Right lung (tissue), 2 donors: ENCODE measurements at regions not wholly inside any gene's neighbourhood (a gene's known extent, or its start where the extent isn't known, plus 50 kb on each side); places are given as distances from the start of the nearest gene placed in this dataset.

Experiments
- DNase-seq, 2 donors: peaks; one replicate each; pipeline ENCODE4 v3.0.0-alpha.2; 2013

GRCh38 chr5:74154526-74154925, 486.0 kb downstream of the ENC1 start:
- DNase-seq = no peak

DNA sequence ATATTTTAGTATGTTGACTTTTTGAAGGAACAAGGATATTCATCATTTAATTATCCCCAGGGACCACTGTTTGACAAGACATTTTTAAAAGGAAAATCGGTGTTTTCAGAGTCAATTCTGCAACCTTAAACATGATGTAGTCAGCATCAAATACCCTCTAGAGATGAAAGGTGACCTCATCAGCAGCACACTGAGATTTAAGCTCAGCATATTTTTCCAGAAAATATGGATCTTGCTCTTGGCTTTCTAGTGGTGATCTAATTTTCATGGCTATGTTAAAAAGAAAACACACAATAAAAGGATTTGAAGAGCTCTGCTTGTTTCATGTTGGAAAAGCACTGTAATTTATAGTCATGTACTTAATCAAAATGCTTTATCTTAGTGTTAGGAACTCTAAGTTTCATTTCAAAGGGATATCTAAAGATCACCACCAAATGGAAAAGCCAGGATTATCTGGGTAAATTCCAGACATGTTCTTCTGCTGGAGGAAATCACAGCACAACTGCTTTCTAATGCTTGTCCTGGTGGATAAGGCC, 487.2 kb downstream of the ENC1 start:
- no peak for DNase-seq

DNA sequence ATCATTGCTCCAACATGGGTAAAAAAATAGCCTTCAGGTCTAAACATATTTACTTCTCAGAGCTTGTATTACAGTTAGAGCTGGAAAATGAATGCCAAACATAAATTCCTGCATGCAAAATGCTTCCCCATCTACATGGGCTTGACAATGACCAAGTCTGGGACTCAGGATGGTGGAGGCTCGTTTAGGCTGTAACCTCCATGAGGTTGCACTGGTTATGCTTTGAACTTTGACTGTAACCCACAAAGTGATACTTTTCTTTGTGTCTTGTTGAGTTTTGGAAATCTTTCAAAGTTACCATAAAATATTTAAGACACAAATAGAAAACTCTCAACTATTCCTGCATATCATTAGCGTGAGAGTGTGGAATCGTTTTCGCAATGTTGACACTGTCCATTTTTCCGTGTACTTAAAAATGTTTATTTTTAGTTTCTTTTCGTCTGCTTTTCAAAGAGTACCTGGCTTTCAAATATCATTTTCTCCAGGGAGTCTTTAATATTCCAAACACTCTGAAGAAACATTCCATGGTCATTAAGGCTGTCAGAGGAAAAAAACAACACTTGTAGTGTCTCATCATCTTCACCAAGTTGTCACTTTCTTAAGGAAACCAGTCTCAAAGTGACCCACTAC, 487.8 kb downstream of the ENC1 start:
- DNase-seq = no peak

DNA sequence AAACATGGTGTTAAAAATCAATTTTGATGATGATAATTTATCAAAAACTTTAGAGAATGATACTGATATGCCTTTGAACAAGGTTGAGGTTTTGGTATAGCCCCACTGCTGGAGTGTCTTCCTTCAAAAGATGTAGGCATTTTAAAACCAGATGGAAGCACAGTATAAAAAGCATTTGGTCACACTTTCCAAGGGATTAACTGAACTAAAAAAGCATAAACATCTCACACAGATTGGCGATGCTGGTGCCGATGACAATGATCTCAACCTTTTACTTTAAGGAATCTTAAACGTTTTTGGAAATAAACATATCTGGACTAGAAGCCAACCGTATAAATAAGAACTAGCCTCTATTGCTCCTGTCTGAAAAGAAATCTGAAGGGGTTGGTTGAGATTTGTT, 488.4 kb downstream of the ENC1 start:
- no peak for DNase-seq

DNA sequence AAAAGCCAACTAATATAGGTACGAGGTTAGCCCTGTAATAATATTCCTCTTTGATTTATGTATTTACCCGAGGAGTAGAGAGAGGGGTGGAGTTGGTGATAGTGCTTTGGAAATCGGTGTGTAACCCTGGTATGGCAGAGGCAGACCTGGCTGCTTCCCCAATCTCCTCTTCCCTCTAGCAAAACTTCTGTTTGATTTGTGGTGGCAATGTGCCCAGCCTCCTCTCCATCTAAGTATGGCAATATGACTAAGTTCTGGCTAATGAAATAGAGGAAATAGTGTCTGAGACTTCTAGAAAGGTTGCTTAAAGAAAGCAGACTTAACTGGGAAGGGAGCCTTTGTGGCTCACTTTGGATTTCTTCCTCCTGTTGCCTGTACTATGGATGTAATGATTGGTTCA, 491.1 kb downstream of the ENC1 start:
- DNase-seq = no peak

DNA sequence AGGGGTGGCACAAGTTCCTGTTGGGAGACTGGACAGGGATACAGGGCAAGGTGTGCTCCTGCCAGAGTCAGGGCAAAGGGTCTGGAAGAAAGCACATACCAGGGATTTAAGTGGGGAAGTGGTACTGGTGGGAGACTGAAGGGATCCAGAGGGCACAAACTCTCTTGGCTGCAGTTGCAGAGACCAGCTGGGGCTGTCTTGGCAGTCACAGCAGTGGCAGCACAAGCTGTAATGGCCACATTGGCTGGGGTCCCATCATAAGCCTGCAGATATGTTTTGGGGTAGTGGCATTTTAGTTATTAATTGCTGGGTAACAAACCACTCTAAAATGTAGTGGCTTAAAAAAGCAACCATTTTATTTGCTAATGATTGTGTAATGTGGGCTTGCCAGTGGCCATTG, 492.2 kb downstream of the ENC1 start:
- no peak for DNase-seq

DNA sequence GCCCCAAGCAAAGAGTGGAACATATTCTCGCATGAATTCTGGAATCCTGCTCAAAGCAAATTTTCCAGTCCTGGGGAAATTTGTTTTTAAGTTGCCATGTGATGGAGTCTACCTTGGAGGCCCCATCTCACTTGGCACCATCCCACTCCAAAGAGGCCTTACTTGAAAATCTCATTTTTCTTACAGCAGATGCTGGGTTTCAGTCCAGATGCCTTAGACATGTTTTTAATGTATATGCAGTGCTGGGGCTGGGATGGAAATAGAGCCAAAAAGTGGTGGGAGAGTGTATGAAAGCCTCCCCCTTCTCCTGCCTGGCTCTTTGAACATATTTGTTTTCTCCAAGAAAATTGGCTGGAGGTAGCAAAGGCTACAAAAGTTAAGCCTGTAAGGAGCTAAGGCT, 493.7 kb downstream of the ENC1 start:
- DNase-seq = no peak

DNA sequence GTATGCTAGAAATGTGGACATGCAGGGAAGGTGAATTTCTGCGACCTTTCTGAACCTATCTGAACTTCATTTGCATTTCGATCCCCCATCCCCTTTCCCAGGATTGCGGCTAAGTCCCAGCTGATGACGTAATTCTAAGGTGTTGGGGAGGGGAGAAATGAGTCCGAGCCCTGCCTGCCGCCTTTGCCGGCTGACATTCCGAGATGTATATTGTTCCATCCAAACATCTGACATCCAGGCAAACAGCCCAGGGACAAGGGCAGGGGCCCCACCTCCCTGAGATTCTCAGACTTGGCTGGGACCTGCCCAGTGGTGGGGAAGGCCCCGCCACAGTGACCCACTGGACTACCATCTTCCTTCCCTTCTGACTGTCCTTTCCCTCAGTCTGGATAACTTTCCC, 494.6 kb downstream of the ENC1 start:
- no peak for DNase-seq

- no peak for DNase-seq
Measured at GRCh38 chr5:74143721-74144330, 496.7 kb downstream of the ENC1 start.

- DNase-seq = no peak
Measured at GRCh38 chr5:74143151-74143550, 497.4 kb downstream of the ENC1 start.

DNA sequence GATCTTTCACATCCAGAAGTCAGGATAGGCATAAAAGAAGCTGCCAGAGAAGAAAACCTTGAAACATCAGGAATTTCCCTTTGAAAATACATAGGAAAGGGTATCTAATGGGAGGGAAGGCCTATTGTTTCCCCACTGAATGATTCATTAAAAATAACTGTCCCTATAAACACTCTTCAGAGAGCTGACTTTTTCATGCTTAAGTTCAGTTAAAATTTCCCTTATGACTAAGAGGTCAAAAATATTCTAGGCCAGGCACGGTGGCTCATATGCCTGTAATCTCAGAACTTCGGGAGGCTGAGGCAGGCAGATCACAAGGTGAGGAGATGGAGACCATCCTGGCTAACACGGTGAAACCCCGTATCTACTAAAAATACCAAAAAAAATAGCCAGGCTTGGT, 499.5 kb downstream of the ENC1 start:
- no peak for DNase-seq

GRCh38 chr5:74140409-74140808, 500.1 kb downstream of the ENC1 start:
- DNase-seq = no peak

- DNase-seq = no peak
Measured at GRCh38 chr5:74139589-74139988, 500.9 kb downstream of the ENC1 start.

DNA sequence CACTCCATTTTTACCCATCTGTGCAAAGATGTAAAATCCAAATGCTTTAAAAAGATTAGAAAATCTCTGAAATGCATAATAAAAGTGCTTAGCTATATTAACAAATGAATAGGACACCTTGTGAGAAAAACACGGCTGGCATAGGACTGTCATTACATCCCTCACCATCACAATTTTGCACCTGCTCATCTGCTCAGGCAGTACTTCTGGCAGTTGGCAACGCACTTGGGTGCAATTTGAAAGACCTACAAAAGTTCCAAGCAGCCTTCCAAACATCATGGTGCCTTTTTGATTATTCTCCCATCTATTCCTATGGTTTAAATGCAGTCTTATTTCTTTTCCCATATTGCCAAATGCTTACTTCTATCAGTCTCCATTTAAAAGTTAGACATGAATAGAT, 501.8 kb downstream of the ENC1 start:
- DNase-seq = no peak

GRCh38 chr5:74136276-74136825, 504.2 kb downstream of the ENC1 start:
- DNase-seq = no peak

DNA sequence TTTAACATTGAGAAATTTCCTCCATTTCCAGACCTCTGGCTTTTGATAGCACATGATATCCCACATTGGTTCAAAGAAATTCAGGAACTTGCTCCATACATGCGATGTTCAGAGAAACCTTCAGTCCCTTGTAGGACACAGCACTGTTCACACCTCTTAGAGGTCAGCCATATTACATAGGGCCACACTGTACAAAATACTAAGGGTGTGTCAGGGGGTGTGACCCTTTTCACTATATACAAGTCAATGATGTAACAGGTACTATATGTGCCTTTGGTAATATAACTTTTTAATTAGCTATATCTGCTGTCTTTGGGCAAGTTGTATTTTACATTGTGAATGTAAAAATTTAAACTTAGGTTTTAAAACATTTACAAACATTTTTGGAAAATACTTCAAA, 505.5 kb downstream of the ENC1 start:
- DNase-seq = no peak

DNA sequence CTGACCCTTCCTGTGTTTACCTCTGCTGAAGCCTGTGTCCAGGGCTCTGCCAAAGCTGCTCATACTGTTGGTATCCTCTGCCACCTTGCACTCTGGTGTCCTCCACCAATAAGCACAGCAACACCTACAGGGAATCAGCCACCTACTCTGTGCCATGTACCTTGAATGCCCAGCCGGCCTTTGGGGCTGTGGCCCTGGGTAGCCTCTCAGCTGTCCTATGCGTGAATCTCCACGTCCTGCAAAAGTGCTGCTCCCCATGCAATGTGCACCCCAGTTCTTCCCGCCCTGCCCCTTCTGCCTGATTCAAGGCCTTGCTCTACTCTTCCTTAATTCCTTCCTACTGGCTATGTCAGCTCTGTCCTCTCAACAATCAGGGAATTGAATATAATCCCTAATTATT, 506.5 kb downstream of the ARHGEF28 start:
- no peak for DNase-seq

- DNase-seq = no peak
Measured at GRCh38 chr5:74131250-74131649, 505.3 kb downstream of the ARHGEF28 start.

DNA sequence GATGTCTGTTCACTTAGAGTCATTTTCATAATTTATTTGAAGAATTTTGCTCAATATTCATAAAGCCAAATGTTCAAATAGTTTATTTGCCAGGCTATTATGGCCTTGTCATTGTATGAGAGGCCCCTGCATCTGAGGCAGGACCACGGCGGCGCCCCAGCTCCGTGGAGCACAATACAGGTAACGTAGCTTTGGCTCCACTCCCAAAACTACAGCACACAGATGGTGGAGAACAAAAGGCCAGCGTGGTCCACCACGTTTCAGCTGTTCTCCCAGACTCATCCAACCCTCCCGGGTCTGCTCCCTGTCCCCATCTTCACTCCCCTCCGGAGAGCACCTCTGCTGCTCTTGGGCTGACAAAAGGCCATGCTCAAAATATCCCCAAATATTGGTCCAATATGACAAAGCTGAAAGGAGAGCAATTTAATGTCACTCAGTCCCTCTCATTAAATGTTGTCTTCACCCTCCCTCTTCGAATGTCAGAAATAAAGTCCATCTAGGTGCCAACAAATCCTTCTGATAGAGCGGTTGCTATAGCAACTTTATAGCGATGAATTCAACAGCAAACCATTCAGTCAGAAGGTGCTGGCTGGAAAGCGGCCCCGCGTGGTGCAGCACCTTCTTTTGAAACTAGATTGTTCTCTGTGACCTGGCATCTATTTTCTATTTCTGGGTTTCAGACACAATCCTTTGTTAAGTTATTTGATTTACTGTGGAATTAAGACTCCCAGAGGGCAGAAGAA, 504.3 kb downstream of the ARHGEF28 start:
- DNase-seq = no peak

GRCh38 chr5:74127381-74128320, 501.7 kb downstream of the ARHGEF28 start:
- DNase-seq = no peak

DNA sequence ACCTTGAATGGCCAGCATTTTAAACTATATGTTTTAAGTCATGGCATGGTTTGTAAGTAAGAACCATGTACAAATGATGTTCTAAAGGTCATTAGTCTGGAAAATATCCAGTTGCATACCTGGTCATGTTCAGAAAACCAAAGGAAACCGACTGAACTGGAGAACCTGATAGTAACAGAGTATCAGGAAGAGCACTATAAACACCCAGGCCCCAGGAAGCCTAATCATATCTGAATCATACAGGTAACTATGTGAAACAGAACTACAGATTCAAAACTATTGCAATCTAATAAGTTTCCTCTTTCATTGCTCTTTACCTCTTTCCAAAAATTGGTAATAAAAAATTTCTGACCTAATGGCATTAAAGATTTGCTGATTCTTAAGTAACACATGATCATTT, 500.3 kb downstream of the ARHGEF28 start:
- DNase-seq = no peak

- no peak for DNase-seq
Measured at GRCh38 chr5:74124826-74125225, 498.8 kb downstream of the ARHGEF28 start.
